ENCODE measurements at regions not wholly inside any gene's neighbourhood (a gene's known extent, or its start where the extent isn't known, plus 50 kb on each side); places are given as distances from the start of the nearest gene placed in this dataset.

DNA sequence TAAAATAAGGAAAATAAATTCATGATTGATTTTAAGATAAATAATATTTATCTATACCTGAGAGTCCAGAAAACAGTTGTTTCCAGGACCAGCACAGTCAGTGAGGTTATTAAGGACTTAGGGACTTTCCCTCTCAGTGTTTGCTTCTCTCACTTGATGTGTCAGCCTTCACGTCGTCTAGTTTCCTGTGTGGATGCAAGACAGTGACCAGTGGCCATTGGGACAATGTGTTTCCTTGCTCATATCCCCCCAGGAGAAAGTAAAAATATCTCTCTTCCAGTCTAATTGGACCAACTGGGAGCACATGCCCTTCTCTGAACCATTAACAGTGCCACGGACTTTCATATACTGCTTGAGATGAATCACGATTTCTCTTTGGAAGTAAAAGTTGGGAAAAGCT, 157.8 kb upstream of the CTNNB1 start:
- in situ Hi-C loops (cut with MboI; ENCODE audit: low sequenced_read_pairs, unreplicated experiment), result no loop called here
- TF ChIP-seq CTCF (IDR thresholded peaks at IDR 0.05; ENCODE audit: borderline replicate concordance, control extremely low read depth, extremely low read depth, insufficient read depth, missing control alignments), result no peak
- no peak for DNase-seq (ENCODE audit: low spot score)

DNA sequence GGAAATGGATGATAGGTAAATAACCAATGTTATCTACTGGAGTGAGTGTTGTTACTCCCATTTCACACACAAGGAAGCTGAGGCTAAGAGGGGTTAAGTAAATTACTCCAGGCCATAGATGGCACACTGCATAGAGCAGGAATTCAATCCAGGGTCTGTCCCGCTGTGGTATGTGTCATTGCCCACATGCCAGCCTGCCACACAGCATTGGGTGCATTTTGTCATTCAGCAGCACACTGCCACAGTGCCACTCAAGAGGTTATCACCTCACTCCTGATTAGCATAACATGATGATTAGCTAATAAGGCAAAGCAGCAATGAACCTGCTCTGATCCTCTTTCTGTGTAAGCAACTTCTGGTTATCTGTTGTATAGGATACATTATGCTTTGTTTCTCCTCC, 157.4 kb upstream of the CTNNB1 start:
- no peak for DNase-seq (ENCODE audit: low spot score)
- no peak for TF ChIP-seq CTCF (IDR thresholded peaks at IDR 0.05; ENCODE audit: borderline replicate concordance, control extremely low read depth, extremely low read depth, insufficient read depth, missing control alignments)
- in situ Hi-C loops (cut with MboI; ENCODE audit: low sequenced_read_pairs, unreplicated experiment), result no loop called here

- in situ Hi-C loops (cut with MboI; ENCODE audit: low sequenced_read_pairs, unreplicated experiment), result no loop called here
- no peak for TF ChIP-seq CTCF (IDR thresholded peaks at IDR 0.05; ENCODE audit: borderline replicate concordance, control extremely low read depth, extremely low read depth, insufficient read depth, missing control alignments)
- DNase-seq (ENCODE audit: low spot score), result no peak
Observed at GRCh38 chr3:41044523-41044922, 154.8 kb upstream of the CTNNB1 start.

GRCh38 chr3:41045491-41045890, 153.8 kb upstream of the CTNNB1 start:
- no peak for TF ChIP-seq CTCF (IDR thresholded peaks at IDR 0.05; ENCODE audit: borderline replicate concordance, control extremely low read depth, extremely low read depth, insufficient read depth, missing control alignments)
- DNase-seq (ENCODE audit: low spot score), result no peak
- in situ Hi-C loops (cut with MboI; ENCODE audit: low sequenced_read_pairs, unreplicated experiment), result no loop called here

DNA sequence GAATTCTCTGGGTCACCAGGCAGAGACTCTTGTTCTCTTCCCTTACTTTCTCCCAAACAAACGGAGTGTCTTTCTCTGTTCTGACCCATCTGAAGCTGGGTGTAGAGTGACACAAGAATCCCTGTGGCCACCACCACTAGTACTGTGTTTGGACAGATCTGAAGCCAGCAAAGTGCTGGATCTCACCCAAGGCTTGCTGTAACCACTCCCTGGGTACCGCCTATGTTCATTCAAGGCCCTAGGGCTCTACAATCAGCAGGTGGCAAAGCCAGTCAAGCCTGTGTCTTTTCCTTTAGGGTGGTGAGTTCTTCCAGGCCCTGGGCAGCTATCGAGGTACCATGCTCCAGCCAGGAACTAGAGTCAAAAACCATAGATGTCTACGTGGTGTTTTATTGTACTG, 149.2 kb upstream of the CTNNB1 start:
- TF ChIP-seq CTCF (IDR thresholded peaks at IDR 0.05; ENCODE audit: borderline replicate concordance, control extremely low read depth, extremely low read depth, insufficient read depth, missing control alignments), result no peak
- DNase-seq (ENCODE audit: low spot score), result no peak
- in situ Hi-C loops (cut with MboI; ENCODE audit: low sequenced_read_pairs, unreplicated experiment), result no loop called here

DNA sequence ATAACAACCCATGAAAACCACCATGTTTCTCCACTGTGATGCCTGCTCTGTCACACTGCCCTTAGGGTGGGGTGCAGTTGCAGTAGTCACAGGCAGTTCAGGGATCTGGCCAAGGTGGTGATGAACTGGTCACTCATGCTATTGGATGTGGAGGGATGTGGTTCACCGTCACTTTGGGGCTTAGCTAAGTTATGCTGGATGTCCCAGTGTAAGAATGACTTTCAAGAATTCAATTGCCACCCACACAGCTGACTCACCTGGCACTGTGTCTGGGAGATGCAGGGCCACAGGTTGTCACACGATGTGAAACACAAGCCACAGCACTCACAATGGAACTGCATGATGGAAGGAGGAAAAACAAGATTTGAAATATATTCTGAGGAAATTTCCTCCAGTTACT, 146.1 kb upstream of the CTNNB1 start:
- in situ Hi-C loops (cut with MboI; ENCODE audit: low sequenced_read_pairs, unreplicated experiment), result no loop called here
- TF ChIP-seq CTCF (IDR thresholded peaks at IDR 0.05; ENCODE audit: borderline replicate concordance, control extremely low read depth, extremely low read depth, insufficient read depth, missing control alignments), result no peak
- no peak for DNase-seq (ENCODE audit: low spot score)

DNA sequence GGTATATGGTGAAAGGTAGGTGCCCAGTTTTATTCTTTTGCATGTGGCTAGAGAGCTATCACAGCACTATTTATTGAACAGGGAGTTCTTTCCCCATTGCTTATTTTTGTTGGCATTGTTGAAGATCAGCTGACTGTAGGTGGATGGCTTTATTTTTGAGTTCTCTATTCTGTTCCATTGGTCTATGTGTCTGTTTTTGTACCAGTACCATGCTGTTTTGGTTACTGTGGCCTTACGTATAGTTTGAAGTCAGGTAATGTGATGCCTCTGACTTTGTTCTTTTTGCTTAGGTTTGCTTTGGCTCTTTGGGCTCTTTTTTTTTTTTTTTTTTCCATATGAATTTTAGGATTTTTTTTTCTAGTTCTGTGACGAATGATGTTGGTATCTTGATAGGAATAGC, 139.2 kb upstream of the CTNNB1 start:
- no peak for DNase-seq (ENCODE audit: low spot score)
- in situ Hi-C loops (cut with MboI; ENCODE audit: low sequenced_read_pairs, unreplicated experiment), result no loop called here
- no peak for TF ChIP-seq CTCF (IDR thresholded peaks at IDR 0.05; ENCODE audit: borderline replicate concordance, control extremely low read depth, extremely low read depth, insufficient read depth, missing control alignments)

All from GM13976 (cell line).